Left ventricle myocardium superior (tissue), 1 donor: ENCODE measurements at regions not wholly inside any gene's neighbourhood (a gene's known extent, or its start where the extent isn't known, plus 50 kb on each side); places are given as distances from the start of the nearest gene placed in this dataset.
"Not testable (repeated sequence)": the region's sequence is repeated elsewhere in the genome, so short reads cannot be mapped to it uniquely, and the experiment has no call there.

Experiments
- ATAC-seq: fragments of 200-7000 bp; cut with Tn5 transposase; one replicate; pipeline ENCODE4 v1.9.1; 2020; ENCODE audit warnings: mild to moderate bottlenecking, moderate library complexity
- DNase-seq: peaks from one replicate; pipeline ENCODE4 v3.0.0-alpha.2; 2020
- intact Hi-C: fragments of 100-400 bp; cut with micrococcal nuclease; formaldehyde crosslinking; loops from one replicate; pipeline ENCODE4 v1.11.0; 2022
- donor health status: DM: no; HTN: yes; CAD: no; lungs with severe emphysema.

GRCh38 chr6:164763788-164764187 is 545.6 kb downstream of the C6orf118 start:
- intact Hi-C loops, result no loop called here
- ATAC-seq, result no peak
- no peak for DNase-seq

DNA sequence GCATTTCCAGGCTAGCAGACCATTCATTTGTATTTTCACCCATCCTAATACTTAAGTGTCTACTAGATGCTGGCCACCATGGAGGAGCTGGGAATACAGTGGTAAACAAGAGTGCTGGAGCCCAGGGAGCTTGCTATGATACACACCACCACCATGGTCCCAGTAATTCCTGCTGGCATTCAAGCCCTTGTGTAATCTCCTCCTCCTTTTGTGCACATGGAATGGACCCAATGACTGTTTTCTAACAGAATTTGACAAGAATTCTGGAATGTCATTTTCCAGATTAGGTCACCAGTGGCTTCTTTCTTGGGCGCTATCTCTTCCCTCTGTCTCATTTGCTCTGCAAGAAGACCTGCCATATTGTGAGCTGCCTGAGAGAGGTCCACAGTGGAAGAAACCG is 552.0 kb downstream of the C6orf118 start:
- DNase-seq (no peak), ATAC-seq (no peak)
- intact Hi-C loops, result no loop called here

DNA sequence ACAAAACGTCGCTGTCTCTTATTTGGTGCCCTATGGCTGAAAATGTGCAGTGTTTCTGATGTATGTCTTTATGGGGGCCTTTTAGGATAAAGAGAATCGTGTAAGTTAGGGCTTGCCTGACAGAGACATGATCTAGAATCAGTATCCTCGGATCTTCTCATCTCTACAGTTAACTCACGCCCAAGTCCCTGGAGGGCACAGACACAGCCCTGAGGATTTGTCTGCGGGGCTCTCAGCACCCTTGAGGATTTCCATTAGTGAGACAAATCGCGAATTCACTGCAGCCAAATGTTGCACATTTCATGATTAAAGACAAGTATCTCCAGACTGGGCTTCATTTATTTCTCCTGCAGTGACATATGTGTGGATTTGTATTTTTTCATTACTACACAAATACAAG is 552.7 kb downstream of the C6orf118 start:
- intact Hi-C loops, result no loop called here
- no peak for DNase-seq
- no peak for ATAC-seq

DNA sequence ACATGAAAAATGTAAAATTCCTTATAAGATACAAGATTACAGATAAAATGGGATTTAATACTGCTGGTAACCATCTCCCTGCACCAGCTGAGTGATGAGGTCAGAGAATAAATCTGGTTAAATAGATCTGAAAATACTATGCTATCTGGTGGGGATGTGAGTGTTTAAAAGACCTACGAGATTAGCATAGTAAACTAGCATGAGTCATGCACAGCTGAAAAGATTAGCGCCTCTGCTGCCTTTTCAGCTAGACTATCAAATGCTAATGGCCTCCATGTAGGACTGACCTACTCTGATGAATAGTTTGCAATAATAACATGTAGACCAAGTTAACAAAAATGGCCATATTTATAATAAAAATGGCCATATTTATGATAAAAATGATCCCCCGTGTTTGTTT is 553.3 kb downstream of the C6orf118 start:
- intact Hi-C loops, result no loop called here
- ATAC-seq (no peak), DNase-seq (no peak)

DNA sequence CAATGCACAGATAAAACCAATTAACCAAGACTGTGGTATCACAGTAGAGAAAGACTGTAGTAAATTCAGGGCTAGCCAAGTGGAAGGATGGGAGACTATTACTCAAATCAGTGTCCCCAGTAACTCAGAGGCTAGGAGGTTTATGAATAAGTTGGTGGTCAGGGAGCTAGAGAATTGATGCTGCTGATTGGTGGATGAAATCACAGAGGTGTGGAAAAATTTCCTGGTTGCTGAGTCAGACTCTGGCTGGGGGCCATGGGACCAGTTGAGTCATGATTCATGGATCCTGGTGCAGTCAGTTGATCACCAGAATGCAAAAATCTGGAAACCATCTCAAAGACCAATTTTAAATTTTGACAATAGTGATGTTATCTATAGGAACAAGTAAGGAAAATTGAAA is 555.9 kb downstream of the C6orf118 start:
- DNase-seq (no peak), ATAC-seq (no peak)
- intact Hi-C loops, result no loop called here

GRCh38 chr6:164751395-164751794 is 558.0 kb downstream of the C6orf118 start:
- ATAC-seq (no peak), DNase-seq (no peak)
- intact Hi-C loops, result no loop called here

DNA sequence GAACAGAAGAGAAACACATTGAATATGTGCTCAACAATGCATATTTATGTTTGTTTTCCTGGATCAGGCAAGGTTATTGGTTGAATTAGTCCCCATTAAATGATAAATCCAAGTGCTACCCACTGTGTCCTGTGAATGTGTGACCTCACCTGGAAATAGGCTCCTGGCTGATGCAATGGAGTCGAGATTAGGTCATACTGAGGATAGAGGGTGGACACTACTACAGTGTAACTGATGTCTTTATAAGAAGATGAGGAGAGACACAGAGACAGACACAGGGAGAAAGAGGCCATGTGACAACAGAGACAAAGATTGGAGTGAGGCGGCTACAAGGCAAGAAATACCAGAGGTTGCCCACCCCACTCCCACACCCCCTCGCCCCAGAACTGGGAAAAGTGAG is 559.3 kb downstream of the C6orf118 start:
- no peak for DNase-seq
- ATAC-seq, result no peak
- intact Hi-C loops, result no loop called here

GRCh38 chr6:164749221-164750064 is 560.0 kb downstream of the C6orf118 start:
- ATAC-seq (peak; percentile 42), DNase-seq (peak; percentile 38)
- intact Hi-C loops, result no loop called here

- DNase-seq, result no peak
- intact Hi-C loops, result no loop called here
- ATAC-seq, result no peak
Observed at GRCh38 chr6:164744301-164744700, 565.1 kb downstream of the C6orf118 start.

DNA sequence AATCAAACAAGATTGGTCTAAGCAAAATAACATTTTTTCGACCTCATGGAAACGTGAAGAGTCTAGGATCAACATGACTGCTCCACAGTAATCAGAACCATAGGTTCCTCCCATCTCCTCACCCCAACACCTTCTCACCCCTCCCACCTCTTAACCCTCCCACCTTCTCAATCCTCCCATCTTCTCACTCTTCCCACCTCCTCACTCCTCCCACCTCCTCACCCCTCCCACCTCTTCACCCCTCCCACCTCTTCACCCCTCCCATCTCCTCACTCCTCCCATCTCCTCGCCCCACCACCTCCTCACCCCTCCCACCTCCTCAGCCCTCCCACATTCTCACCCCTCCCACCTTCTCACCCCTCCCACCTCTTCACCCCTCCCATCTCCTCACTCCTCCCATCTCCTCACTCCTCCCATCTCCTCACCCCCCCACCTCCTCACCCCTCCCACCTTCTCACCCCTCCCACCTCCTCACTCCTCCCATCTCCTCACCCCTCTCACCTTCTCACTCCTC is 567.4 kb downstream of the C6orf118 start:
- ATAC-seq (no peak), DNase-seq (no peak)
- intact Hi-C loops, result no loop called here

GRCh38 chr6:164736090-164736489 is 573.3 kb downstream of the C6orf118 start:
- intact Hi-C loops, ATAC-seq, DNase-seq: not testable (repeated sequence)

- ATAC-seq (no peak), DNase-seq (no peak)
- intact Hi-C loops, result no loop called here
Observed at GRCh38 chr6:164731539-164731938, 577.9 kb downstream of the C6orf118 start.

GRCh38 chr6:164721460-164721859 is 587.9 kb downstream of the C6orf118 start:
- no peak for DNase-seq
- intact Hi-C loops, result no loop called here
- ATAC-seq, result no peak

GRCh38 chr6:164700497-164700896 is 608.9 kb downstream of the C6orf118 start:
- intact Hi-C loops, result no loop called here
- no peak for DNase-seq
- ATAC-seq, result no peak

- intact Hi-C loops, result no loop called here
- ATAC-seq (no peak), DNase-seq (no peak)
Observed at GRCh38 chr6:164695896-164696295, 613.5 kb downstream of the C6orf118 start.

DNA sequence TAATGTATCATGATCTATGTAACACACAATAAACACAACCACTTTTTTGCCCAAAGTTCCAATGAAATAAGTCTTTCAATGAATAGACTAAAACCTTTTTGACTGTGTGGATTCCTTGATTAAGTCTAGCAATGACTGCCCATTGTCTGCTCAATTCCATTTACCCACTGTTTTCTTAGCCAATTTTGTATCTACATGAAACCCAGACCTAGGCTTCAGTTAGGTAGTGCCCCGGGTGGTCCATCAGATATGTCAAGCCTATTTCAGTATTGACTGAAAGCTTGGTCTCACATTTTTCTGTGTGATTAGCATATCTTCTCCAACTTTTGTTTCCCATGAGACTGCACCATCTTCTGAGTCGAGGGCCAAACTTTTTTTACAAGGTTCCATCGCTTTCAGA is 615.0 kb downstream of the C6orf118 start:
- no peak for DNase-seq
- intact Hi-C loops, result no loop called here
- ATAC-seq, result no peak

GRCh38 chr6:164693944-164694343 is 615.5 kb downstream of the C6orf118 start:
- DNase-seq (no peak), ATAC-seq (peak; percentile 73)
- intact Hi-C loops, result no loop called here

DNA sequence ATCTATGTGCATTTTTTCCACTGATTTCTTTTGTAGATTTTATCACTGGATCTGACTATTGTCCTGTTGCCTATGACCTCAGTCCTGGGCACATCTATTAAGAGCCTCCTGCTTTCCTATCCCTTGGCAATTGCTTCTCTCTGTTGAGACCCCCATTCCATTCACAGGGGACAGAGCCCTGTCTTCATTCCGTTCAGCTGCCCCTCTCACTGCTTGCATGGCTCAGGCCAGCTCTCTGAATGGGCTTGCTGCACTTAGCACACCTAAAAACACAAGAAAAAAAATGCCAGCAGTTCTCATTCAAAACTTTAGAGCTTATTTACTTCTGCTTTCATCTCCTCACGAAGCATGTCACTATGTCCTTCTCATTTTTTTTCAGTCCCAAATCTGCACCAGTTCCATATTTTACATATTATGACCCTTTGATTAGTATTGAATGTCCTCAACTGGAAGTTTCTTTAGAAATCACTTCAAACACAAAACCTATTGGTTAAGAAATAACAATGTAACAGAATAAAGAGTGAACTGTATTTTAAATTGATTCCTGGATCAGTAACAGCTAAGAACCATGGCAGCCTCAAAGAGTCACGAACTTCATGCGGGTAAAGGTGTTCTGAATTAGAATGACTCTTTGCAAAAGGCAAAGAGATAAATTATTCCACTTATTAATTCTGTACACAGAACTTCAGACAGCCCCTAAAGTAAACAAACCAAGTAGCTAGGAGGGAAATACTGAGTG is 616.5 kb downstream of the C6orf118 start:
- no peak for ATAC-seq
- intact Hi-C loops, result no loop called here
- no peak for DNase-seq

GRCh38 chr6:164690702-164691500 is 618.5 kb downstream of the C6orf118 start:
- DNase-seq (no peak), ATAC-seq (no peak)
- intact Hi-C loops, result no loop called here

GRCh38 chr6:164690241-164690640 is 619.2 kb downstream of the C6orf118 start:
- ATAC-seq (no peak), DNase-seq (no peak)
- intact Hi-C loops, result no loop called here
